ENCODE measurements at regions not wholly inside any gene's neighbourhood (a gene's known extent, or its start where the extent isn't known, plus 50 kb on each side); places are given as distances from the start of the nearest gene placed in this dataset.
"Not testable (repeated sequence)": the region's sequence is repeated elsewhere in the genome, so short reads cannot be mapped to it uniquely, and the experiment has no call there.

- not testable (repeated sequence) for TF ChIP-seq CTCF (conservative IDR thresholded peaks at IDR 0.05; ENCODE audit: low read depth, low read length); ELK1 (IDR thresholded peaks at IDR 0.05; ENCODE audit: borderline replicate concordance, low read depth, low read length); CHD1 (IDR thresholded peaks at IDR 0.05; ENCODE audit: low read depth, low read length); POLR2A (IDR thresholded peaks at IDR 0.05; ENCODE audit: low read depth, low read length); CEBPB (IDR thresholded peaks at IDR 0.05; ENCODE audit: low read depth, low read length); RAD21 (IDR thresholded peaks at IDR 0.05; ENCODE audit: low read length); USF2 (IDR thresholded peaks at IDR 0.05; ENCODE audit: low read depth, low read length); SMC3 (IDR thresholded peaks at IDR 0.05; ENCODE audit: low read depth, low read length); RCOR1 (IDR thresholded peaks at IDR 0.05; ENCODE audit: insufficient replicate concordance, low read length); MXI1 (IDR thresholded peaks at IDR 0.05; ENCODE audit: borderline replicate concordance, low read depth, low read length); FOS (IDR thresholded peaks at IDR 0.05; ENCODE audit: low read depth, low read length); MAFK (IDR thresholded peaks at IDR 0.05; ENCODE audit: low read depth, low read length)
These were observed 298.0 kb downstream of the ANAPC1 start for GRCh38 chr2:111586014-111586413.
